ENCODE measurements at regions not wholly inside any gene's neighbourhood (a gene's known extent, or its start where the extent isn't known, plus 50 kb on each side); places are given as distances from the start of the nearest gene placed in this dataset.
A peak's percentile ranks its signal among the peaks of the same experiment; 100 is the strongest.
"Not testable (repeated sequence)": the region's sequence is repeated elsewhere in the genome, so short reads cannot be mapped to it uniquely, and the experiment has no call there.

GRCh38 chrX:139475432-139475831 is 55.1 kb upstream of the F9 start:
- DNase-seq, result no peak

GRCh38 chrX:139461945-139462344 is 68.6 kb upstream of the F9 start:
- not testable (repeated sequence) for DNase-seq

GRCh38 chrX:139454743-139455142 is 75.8 kb upstream of the F9 start:
- no peak for DNase-seq

- DNase-seq, result no peak
These were observed 81.5 kb upstream of the F9 start for GRCh38 chrX:139448996-139449395.

GRCh38 chrX:139446832-139447231 is 83.7 kb upstream of the F9 start:
- no peak for DNase-seq

- no peak for DNase-seq
These were observed 100.6 kb upstream of the F9 start for GRCh38 chrX:139429913-139430312.

- no peak for DNase-seq
These were observed 107.4 kb upstream of the F9 start for GRCh38 chrX:139423186-139423585.

GRCh38 chrX:139398258-139398657 is 132.3 kb upstream of the F9 start:
- not testable (repeated sequence) for DNase-seq

- DNase-seq, result no peak
These were observed 142.3 kb upstream of the F9 start for GRCh38 chrX:139388254-139388653.

- DNase-seq, result peak; percentile 1
These were observed 148.0 kb upstream of the F9 start for GRCh38 chrX:139382529-139382928.

- DNase-seq, result not testable (repeated sequence)
These were observed 154.0 kb upstream of the F9 start for GRCh38 chrX:139376547-139376946.

- DNase-seq, result no peak
These were observed 170.2 kb upstream of the F9 start for GRCh38 chrX:139360356-139360755.

- not testable (repeated sequence) for DNase-seq
These were observed 187.9 kb upstream of the F9 start for GRCh38 chrX:139342594-139342991.

- DNase-seq, result not testable (repeated sequence)
These were observed 188.5 kb upstream of the F9 start for GRCh38 chrX:139341855-139342593.

- DNase-seq, result no peak
These were observed 198.1 kb upstream of the F9 start for GRCh38 chrX:139332441-139332840.

- no peak for DNase-seq
These were observed 203.2 kb upstream of the F9 start for GRCh38 chrX:139327355-139327754.

GRCh38 chrX:139324756-139325155 is 205.8 kb upstream of the F9 start:
- DNase-seq, result no peak

GRCh38 chrX:139320661-139321354 is 209.7 kb upstream of the F9 start:
- not testable (repeated sequence) for DNase-seq

- DNase-seq, result not testable (repeated sequence)
These were observed 223.9 kb upstream of the F9 start for GRCh38 chrX:139306675-139307074.

GRCh38 chrX:139304471-139304870 is 226.1 kb upstream of the F9 start:
- DNase-seq, result no peak

GRCh38 chrX:139299309-139299708 is 231.2 kb upstream of the F9 start:
- no peak for DNase-seq

GRCh38 chrX:139298437-139298836 is 232.1 kb upstream of the F9 start:
- DNase-seq, result no peak

GRCh38 chrX:139297638-139298037 is 232.9 kb upstream of the F9 start:
- no peak for DNase-seq

- no peak for DNase-seq
These were observed 236.5 kb upstream of the F9 start for GRCh38 chrX:139293991-139294390.

GRCh38 chrX:139290310-139290709 is 240.2 kb upstream of the F9 start:
- no peak for DNase-seq
